Mesendoderm (in vitro differentiated cells): ENCODE measurements at regions not wholly inside any gene's neighbourhood (a gene's known extent, or its start where the extent isn't known, plus 50 kb on each side); places are given as distances from the start of the nearest gene placed in this dataset.
"Not testable (repeated sequence)": the region's sequence is repeated elsewhere in the genome, so short reads cannot be mapped to it uniquely, and the experiment has no call there.

Experiments used
- DNase-seq: peaks from one replicate; pipeline ENCODE4 v3.0.0; 2013
- H2AK5ac ChIP-seq: 2 replicates; pipeline ENCODE4 v1.6.1; 2013; ENCODE audit warnings: low read length, inconsistent platforms
- H2BK120ac ChIP-seq: 2 replicates; pipeline ENCODE4 v1.6.1; 2013; ENCODE audit warnings: low read depth, mild to moderate bottlenecking, low read length, moderate library complexity, mixed read lengths
- H2BK15ac ChIP-seq: replicated peaks from 2 replicates; pipeline ENCODE4 v1.6.1; 2013; ENCODE audit warnings: low read depth, mild to moderate bottlenecking, moderate library complexity
- H2BK5ac ChIP-seq: 2 replicates; pipeline ENCODE4 v1.6.1; 2013; ENCODE audit warnings: low read length, inconsistent platforms
- H3K18ac ChIP-seq: 2 replicates; pipeline ENCODE4 v1.6.1; 2013; ENCODE audit warnings: mild to moderate bottlenecking, low read length, mixed read lengths
- H3K23ac ChIP-seq: one replicate; pipeline ENCODE4 v1.6.1; 2013; ENCODE audit warnings: low read length
- H3K27ac ChIP-seq: 2 replicates; pipeline ENCODE4 v1.5.1; 2013; ENCODE audit warnings: low read depth, mild to moderate bottlenecking, inconsistent platforms, low read length, moderate library complexity
- H3K27me3 ChIP-seq: 2 replicates; pipeline ENCODE4 v1.6.1; 2013; ENCODE audit warnings: low read length, control low read depth, mild to moderate bottlenecking, inconsistent platforms; ENCODE audit not compliant: insufficient read depth, poor library complexity
- H3K36me3 ChIP-seq: 2 replicates; pipeline ENCODE4 v1.6.1; 2013; ENCODE audit warnings: low read length, inconsistent platforms; ENCODE audit not compliant: control insufficient read depth, insufficient read depth
- H3K4ac ChIP-seq: one replicate; pipeline ENCODE4 v1.6.1; 2013; ENCODE audit warnings: low read depth, mild to moderate bottlenecking, low read length, moderate library complexity
- H3K4me1 ChIP-seq: 2 replicates; pipeline ENCODE4 v1.6.1; 2013; ENCODE audit warnings: low read depth, low read length, inconsistent platforms; ENCODE audit not compliant: control insufficient read depth
- H3K4me2 ChIP-seq: 2 replicates; pipeline ENCODE4 v1.6.1; 2013; ENCODE audit warnings: low read length
- H3K4me3 ChIP-seq: 2 replicates; pipeline ENCODE4 v1.5.1; 2013; ENCODE audit warnings: mild to moderate bottlenecking, low read length
- H3K56ac ChIP-seq: one replicate; pipeline ENCODE4 v1.6.1; 2013; ENCODE audit warnings: low read length
- H3K79me1 ChIP-seq: 2 replicates; pipeline ENCODE4 v1.6.1; 2013; ENCODE audit warnings: low read length, inconsistent platforms
- H3K79me2 ChIP-seq: 2 replicates; pipeline ENCODE4 v1.6.1; 2013; ENCODE audit warnings: mild to moderate bottlenecking, low read length; ENCODE audit not compliant: control insufficient read depth, insufficient read depth
- H3K9ac ChIP-seq: 2 replicates; pipeline ENCODE4 v1.6.1; 2013; ENCODE audit warnings: low read length, inconsistent platforms
- H4K5ac ChIP-seq: one replicate; pipeline ENCODE4 v1.6.1; 2013; ENCODE audit warnings: low read length
- H4K8ac ChIP-seq: one replicate; pipeline ENCODE4 v1.6.1; 2013; ENCODE audit warnings: low read depth, mild to moderate bottlenecking, control low read depth, low read length, moderate library complexity
- WGBS: extraction: QIAGEN DNeasy Blood & Tissue Kit; methylation state at CpG from one replicate; pipeline ENCODE4 v1.1.7; 2013; ENCODE audit warnings: low lambda C conversion rate, missing lambda C conversion rate; ENCODE audit not compliant: insufficient coverage; ENCODE audit errors: extremely low coverage; 5-methylcytosine and 5-hydroxymethylcytosine counted together

- no peak overlapping the region for H3K27ac ChIP-seq
- no peak overlapping the region for H3K9ac ChIP-seq
- no peak overlapping the region for H3K4me3 ChIP-seq
- H3K4me1 ChIP-seq: no peaks in the 10 kb centered on the region
- H4K5ac ChIP-seq: no peak overlapping the region
- no peak overlapping the region for H2BK5ac ChIP-seq
- no peak overlapping the region for H2BK120ac ChIP-seq
- no peaks in the 10 kb centered on the region for H3K27me3 ChIP-seq
- H3K4ac ChIP-seq: no peak overlapping the region
- no peaks in the 10 kb centered on the region for H3K79me1 ChIP-seq
- H3K23ac ChIP-seq: no peak overlapping the region
- no peak overlapping the region for H4K8ac ChIP-seq
- no peak overlapping the region for H2BK15ac ChIP-seq
- no peak overlapping the region for H2AK5ac ChIP-seq
- DNase-seq: no peak
- WGBS: no CpG with 5 or more reads among the region's 2 CpGs
- H3K56ac ChIP-seq: no peak overlapping the region
- H3K36me3 ChIP-seq: no peaks in the 10 kb centered on the region
- H3K4me2 ChIP-seq: no peak overlapping the region
- no peak overlapping the region for H3K18ac ChIP-seq
- H3K79me2 ChIP-seq: no peaks in the 10 kb centered on the region
These were observed 81.0 kb downstream of the CPXCR1 start for GRCh38 chrX:88828011-88828410.

DNA sequence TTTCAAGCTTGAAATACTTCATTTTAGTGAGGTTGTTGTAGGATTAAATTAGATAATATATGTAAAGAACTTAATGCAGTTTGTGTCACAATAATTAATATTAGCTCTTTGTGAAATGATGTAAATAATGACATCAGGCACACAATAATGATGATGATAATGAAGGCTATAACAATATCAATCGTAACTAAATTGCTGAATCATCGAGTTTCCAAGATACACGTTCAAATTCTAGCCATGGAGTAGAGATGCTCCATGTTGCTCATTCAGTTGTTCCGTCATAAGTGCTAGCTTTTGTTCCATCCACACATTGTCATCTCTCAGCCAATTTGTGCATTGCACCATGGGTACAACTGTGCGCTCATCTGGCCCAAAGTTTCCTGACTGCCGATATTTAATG lies 83.1 kb downstream of the CPXCR1 start:
- H4K8ac ChIP-seq: no peak overlapping the region
- H2BK5ac ChIP-seq: no peak overlapping the region
- WGBS: no CpG with 5 or more reads among the region's 6 CpGs
- H3K9ac ChIP-seq: no peak overlapping the region
- H3K4me2 ChIP-seq: no peak overlapping the region
- no peak overlapping the region for H3K27ac ChIP-seq
- no peaks in the 10 kb centered on the region for H3K79me2 ChIP-seq
- H2AK5ac ChIP-seq: no peak overlapping the region
- H3K79me1 ChIP-seq: no peaks in the 10 kb centered on the region
- H3K18ac ChIP-seq: no peak overlapping the region
- no peaks in the 10 kb centered on the region for H3K4me1 ChIP-seq
- H3K23ac ChIP-seq: no peak overlapping the region
- H2BK15ac ChIP-seq: no peak overlapping the region
- H2BK120ac ChIP-seq: no peak overlapping the region
- no peak overlapping the region for H3K4ac ChIP-seq
- no peak overlapping the region for H3K4me3 ChIP-seq
- H3K36me3 ChIP-seq: no peaks in the 10 kb centered on the region
- no peaks in the 10 kb centered on the region for H3K27me3 ChIP-seq
- H3K56ac ChIP-seq: no peak overlapping the region
- H4K5ac ChIP-seq: no peak overlapping the region
- DNase-seq: no peak

GRCh38 chrX:88837721-88838120 lies 90.7 kb downstream of the CPXCR1 start:
- not testable (repeated sequence) for H3K4me2 ChIP-seq, H3K27ac ChIP-seq, H2AK5ac ChIP-seq, H3K4ac ChIP-seq, H3K79me1 ChIP-seq, H3K18ac ChIP-seq, H2BK120ac ChIP-seq, H2BK5ac ChIP-seq, H3K23ac ChIP-seq, H3K4me1 ChIP-seq, H3K9ac ChIP-seq, H3K27me3 ChIP-seq, H4K8ac ChIP-seq, H4K5ac ChIP-seq, H3K36me3 ChIP-seq, H3K56ac ChIP-seq, H3K4me3 ChIP-seq, H3K79me2 ChIP-seq, H2BK15ac ChIP-seq
- DNase-seq: peak; percentile 0
- WGBS: no CpG with 5 or more reads among the region's 6 CpGs

DNA sequence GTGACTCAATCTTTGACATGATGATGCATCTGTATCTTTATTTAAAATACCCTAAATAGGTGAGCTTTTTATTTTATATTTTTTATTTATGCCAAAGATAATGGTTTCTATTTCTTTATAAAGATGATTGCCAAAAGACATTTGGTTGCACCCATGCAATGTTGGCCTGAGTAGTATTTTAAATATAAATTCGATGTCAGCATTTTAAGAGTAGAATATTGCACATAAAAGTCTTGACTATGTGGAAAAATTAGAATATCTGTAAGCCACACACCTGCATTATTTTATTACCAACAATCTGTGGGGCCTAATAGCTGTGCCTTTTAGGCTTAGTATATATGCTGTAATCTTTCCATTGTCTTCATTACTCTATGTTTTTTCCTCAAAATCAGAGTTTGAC lies 91.4 kb downstream of the CPXCR1 start:
- no peak overlapping the region for H3K23ac ChIP-seq
- no peak overlapping the region for H2BK5ac ChIP-seq
- no peak overlapping the region for H4K5ac ChIP-seq
- WGBS: no CpG with 5 or more reads among the region's 1 CpG
- DNase-seq: no peak
- H2AK5ac ChIP-seq: no peak overlapping the region
- no peak overlapping the region for H3K9ac ChIP-seq
- no peak overlapping the region for H2BK120ac ChIP-seq
- no peak overlapping the region for H3K4me3 ChIP-seq
- no peaks in the 10 kb centered on the region for H3K79me2 ChIP-seq
- H3K18ac ChIP-seq: no peak overlapping the region
- H3K4me1 ChIP-seq: no peaks in the 10 kb centered on the region
- H3K4me2 ChIP-seq: no peak overlapping the region
- no peak overlapping the region for H2BK15ac ChIP-seq
- H3K79me1 ChIP-seq: no peaks in the 10 kb centered on the region
- no peak overlapping the region for H3K56ac ChIP-seq
- no peaks in the 10 kb centered on the region for H3K36me3 ChIP-seq
- no peak overlapping the region for H3K4ac ChIP-seq
- no peak overlapping the region for H4K8ac ChIP-seq
- no peaks in the 10 kb centered on the region for H3K27me3 ChIP-seq
- H3K27ac ChIP-seq: no peak overlapping the region

GRCh38 chrX:88843841-88844240 lies 96.8 kb downstream of the CPXCR1 start:
- not testable (repeated sequence) for H3K9ac ChIP-seq, H2BK120ac ChIP-seq, H3K79me2 ChIP-seq, H2BK5ac ChIP-seq, H3K4ac ChIP-seq, H3K18ac ChIP-seq, DNase-seq, H2AK5ac ChIP-seq, H3K4me2 ChIP-seq, H4K5ac ChIP-seq, H3K4me1 ChIP-seq, H3K79me1 ChIP-seq, H3K4me3 ChIP-seq, H3K23ac ChIP-seq, H2BK15ac ChIP-seq, H3K56ac ChIP-seq, H3K27me3 ChIP-seq, H3K36me3 ChIP-seq, H3K27ac ChIP-seq, H4K8ac ChIP-seq
- no CpG with 5 or more reads among the region's 1 CpG for WGBS

GRCh38 chrX:88853925-88854324 lies 106.9 kb downstream of the CPXCR1 start:
- Histone ChIP-seq H4K5ac (no peak overlapping the region), H3K4me2 (no peak overlapping the region), H2AK5ac (no peak overlapping the region), H2BK15ac (no peak overlapping the region), H3K27ac (no peak overlapping the region), H3K23ac (no peak overlapping the region), H4K8ac (no peak overlapping the region), H3K56ac (no peak overlapping the region), H3K79me1 (no peaks in the 10 kb centered on the region), H3K9ac (no peak overlapping the region), H3K4me3 (no peak overlapping the region), H3K27me3 (no peaks in the 10 kb centered on the region), H3K4me1 (no peaks in the 10 kb centered on the region), H3K4ac (no peak overlapping the region), H2BK5ac (no peak overlapping the region), H3K79me2 (no peaks in the 10 kb centered on the region), H2BK120ac (no peak overlapping the region), H3K36me3 (no peaks in the 10 kb centered on the region), H3K18ac (no peak overlapping the region)
- WGBS: no CpG with 5 or more reads among the region's 3 CpGs
- DNase-seq: no peak
